GM21825 (cell line): ENCODE measurements at regions not wholly inside any gene's neighbourhood (a gene's known extent, or its start where the extent isn't known, plus 50 kb on each side); places are given as distances from the start of the nearest gene placed in this dataset.
"Not testable (repeated sequence)": the region's sequence is repeated elsewhere in the genome, so short reads cannot be mapped to it uniquely, and the experiment has no call there.

Experiments used
- ATAC-seq: cut with Tn5 transposase; IDR thresholded peaks from one replicate; pipeline ENCODE4 v1.9.1; 2021; ENCODE audit warnings: mild to moderate bottlenecking, moderate library complexity; ENCODE audit not compliant: unreplicated experiment

DNA sequence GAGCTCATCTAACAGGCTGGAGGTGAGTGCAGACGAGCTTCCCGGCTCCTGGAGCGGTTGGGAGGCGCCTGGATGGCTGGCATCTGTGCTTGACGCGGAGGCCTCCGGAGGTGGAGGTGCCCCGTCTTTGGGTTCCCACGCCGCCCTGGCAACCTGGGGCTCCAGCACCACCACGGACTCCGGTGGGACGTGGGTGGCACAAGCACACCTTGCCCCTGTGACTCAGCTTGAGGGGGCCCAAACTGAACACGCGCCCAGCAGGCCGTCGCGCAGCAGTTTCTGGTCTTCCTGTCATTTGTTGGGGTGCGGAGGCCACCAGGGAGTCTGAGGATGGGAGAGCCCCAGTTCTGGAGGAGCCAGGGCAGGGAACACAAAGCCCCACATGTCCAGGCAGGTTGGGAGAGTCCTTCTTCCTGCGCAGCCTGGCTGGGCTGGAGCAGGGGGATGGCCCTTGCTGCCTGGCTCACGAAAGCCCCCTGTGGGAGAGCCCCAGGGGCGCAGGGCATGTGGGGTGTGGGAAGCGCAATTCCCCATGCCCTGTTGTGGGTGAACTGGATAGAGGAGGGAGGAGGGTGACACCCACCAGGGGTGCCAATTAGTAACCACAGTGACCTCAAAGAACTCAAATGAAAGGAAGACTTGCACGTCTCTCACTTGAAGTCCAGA, 1378.6 kb upstream of the DEFB115 start:
- peak; percentile 74 for ATAC-seq

DNA sequence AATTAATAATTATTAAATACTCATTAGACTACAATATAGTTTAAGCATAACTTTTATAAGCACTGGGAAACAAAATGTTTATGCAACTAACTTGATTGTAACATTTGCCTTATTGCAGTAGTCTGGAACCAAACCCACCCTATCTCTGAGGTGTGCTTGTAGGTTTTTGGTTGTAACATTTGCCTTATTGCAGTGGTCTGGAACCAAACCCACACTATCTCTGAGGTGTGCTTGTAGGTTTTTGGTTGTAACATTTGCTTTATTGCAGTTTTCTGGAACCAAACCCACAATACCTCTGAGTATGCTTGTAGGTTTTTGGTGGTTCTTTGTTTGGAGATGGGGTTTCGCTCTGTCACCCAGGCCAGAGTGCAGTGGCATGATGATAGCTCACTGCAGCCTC, 1376.4 kb upstream of the DEFB115 start:
- ATAC-seq = not testable (repeated sequence)

DNA sequence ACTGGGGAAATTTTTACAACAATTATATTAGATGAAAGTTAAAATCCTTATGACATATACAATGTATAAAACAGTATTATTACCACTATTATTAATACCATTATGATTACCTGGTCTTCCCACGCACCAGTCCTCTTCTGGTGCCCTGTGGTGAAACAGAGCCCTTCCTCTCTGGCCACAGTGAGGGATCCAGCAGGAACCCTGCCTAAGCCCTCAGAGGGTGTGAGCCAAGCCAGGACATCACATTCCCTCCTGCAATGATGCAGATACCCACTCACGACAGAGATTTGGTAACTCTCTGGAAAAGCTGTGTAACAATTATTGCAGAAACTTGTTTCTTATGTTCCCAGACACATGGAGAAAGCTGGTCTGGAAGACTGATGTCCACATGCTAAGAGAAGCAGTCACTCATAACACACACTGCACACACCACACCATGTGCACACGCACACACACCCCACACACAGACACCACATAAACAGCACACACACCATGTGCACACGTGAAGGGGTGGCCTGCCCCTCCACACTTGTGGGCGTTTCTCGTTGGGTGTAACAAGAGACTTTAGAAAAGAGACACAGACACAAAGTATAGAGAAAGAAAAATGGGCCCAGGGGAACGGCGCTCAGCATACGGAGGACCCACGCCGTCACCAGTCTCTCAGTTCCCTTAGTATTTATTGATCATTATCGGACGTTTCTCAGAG, 1373.8 kb upstream of the DEFB115 start:
- not testable (repeated sequence) for ATAC-seq

DNA sequence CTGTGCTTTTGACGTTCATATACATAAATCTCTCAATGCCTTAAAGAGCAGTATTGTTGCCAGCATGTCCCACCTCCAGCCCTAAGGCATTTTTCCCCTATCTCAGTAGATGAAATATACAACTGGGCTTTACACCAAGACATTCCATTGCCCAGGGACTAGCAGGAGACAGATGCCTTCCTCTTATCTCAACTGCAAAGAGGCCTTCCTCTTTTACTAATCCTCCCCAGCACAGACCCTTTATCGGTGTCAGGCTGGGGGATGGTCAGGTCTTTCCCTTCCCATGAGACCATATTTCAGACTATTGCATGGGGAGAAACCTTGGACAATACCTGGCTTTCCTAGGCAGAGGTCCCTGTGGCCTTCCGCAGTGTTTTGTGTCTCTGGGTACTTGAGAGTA, 1373.1 kb upstream of the DEFB115 start:
- ATAC-seq = not testable (repeated sequence)

DNA sequence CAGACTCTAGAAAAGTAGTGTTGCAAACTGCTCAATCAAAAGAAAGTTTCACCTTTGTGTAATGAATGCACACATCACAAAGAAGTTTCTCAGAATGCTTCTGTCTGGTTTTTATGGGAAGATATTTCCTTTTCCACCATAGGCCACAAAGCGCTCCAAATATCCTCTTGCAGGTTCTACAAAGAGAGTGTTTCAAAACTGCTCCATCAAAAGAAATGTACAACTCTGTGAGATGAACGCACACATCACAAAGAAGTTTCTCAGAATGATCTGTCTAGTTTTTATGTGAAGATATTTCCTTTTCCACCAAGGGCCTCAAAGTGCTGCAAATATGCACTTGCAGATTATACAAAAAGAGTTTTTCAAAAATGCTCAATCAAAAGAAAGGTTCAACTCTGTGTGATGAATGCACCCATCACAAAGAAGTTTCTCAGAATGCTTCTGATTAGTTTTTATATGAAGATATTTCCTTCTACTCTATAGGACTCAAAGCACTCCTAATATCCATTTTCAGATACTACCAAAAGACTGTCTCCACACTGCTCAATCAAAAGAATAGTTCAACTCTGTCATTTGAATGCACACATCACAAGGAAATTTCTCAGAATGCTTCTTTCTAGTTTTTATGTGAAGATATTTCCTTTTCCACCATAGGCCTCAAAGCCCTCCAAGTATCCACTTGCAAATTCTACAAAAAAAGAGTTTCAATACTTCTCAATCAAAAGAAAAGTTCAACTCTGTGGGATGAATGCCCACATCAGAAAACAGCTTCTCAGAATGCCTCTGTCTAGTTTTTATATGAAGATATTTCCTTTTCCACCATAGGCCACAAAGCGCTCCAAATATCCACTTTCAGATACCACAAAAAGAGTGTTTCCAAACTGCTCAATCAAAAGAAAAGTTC, 1371.9 kb upstream of the DEFB115 start:
- not testable (repeated sequence) for ATAC-seq

DNA sequence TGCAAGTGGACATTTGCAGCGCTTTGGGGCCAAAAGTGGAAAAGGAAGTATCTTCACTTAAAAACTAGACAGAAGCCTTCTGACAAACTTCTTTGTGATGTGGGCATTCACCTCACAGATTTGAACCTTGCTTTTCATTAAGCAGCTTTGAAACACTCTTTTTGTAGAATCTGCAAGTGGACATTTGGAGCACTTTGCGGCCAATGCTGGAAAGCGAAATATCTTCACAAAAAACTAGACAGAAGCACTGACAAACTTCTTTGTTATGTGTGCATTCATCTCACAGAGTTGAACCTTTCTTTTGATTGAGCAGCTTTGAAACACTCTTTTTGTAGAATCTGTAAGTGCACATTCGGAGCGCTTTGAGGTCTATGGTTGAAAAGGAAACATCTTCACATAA, 1365.9 kb upstream of the DEFB115 start:
- ATAC-seq = not testable (repeated sequence)
